Natural killer cell (primary cell): ENCODE measurements at regions not wholly inside any gene's neighbourhood (a gene's known extent, or its start where the extent isn't known, plus 50 kb on each side); places are given as distances from the start of the nearest gene placed in this dataset.

Experiments
- ATAC-seq, 3 donors: fragments of 150-1000 bp in 2 of 3; fragments of 200-7000 bp in 1 of 3; cut with Tn5 transposase; 1 replicate in 1 of 3; 2 replicates in 2 of 3; pipeline ENCODE4 v1.10.0; 2021; ENCODE audit warnings: mild to moderate bottlenecking in 2 of 3, moderate library complexity in 2 of 3
- DNase-seq, 2 donors: peaks; one replicate each; pipeline versions ENCODE4 v3.0.0 to v3.0.0-alpha.2; 2013 to 2021; ENCODE audit warnings: mixed read lengths in 1 of 2
- H3K27ac ChIP-seq: one replicate; pipeline ENCODE4 v1.5.1; 2013; ENCODE audit warnings: mild to moderate bottlenecking, low read length
- H3K27me3 ChIP-seq: one replicate; pipeline ENCODE4 v1.6.1; 2013; ENCODE audit warnings: low read length; ENCODE audit not compliant: control insufficient read depth, insufficient read depth
- H3K36me3 ChIP-seq: one replicate; pipeline ENCODE4 v1.6.1; 2013; ENCODE audit warnings: low read length; ENCODE audit not compliant: control insufficient read depth, insufficient read depth
- H3K4me1 ChIP-seq: one replicate; pipeline ENCODE4 v1.6.1; 2013; ENCODE audit warnings: low read length; ENCODE audit not compliant: control insufficient read depth, insufficient read depth
- H3K4me3 ChIP-seq: one replicate; pipeline ENCODE4 v1.5.1; 2013; ENCODE audit warnings: low read length
- H3K9me3 ChIP-seq: one replicate; pipeline ENCODE4 v1.6.1; 2013; ENCODE audit warnings: low read length; ENCODE audit not compliant: control insufficient read depth, insufficient read depth
- H3K27ac Mint-ChIP-seq, 2 donors: one replicate each; pipeline ENCODE4 v1.8.0; 2022; ENCODE audit warnings: mild to moderate bottlenecking in 2 of 2, mixed read lengths in 2 of 2, moderate library complexity in 1 of 2
- H3K27me3 Mint-ChIP-seq, 2 donors: one replicate each; pipeline ENCODE4 v1.8.0; 2022; ENCODE audit warnings: low read depth in 2 of 2, mixed read lengths in 2 of 2
- H3K36me3 Mint-ChIP-seq: one replicate; pipeline ENCODE4 v1.8.0; 2022; ENCODE audit warnings: mixed read lengths
- H3K4me1 Mint-ChIP-seq, 2 donors: one replicate each; pipeline ENCODE4 v1.8.0; 2022; ENCODE audit warnings: mixed read lengths in 2 of 2
- H3K4me3 Mint-ChIP-seq: one replicate; pipeline ENCODE4 v1.8.0; 2022; ENCODE audit warnings: mild to moderate bottlenecking, moderate library complexity, mixed read lengths
- H3K9me3 Mint-ChIP-seq, 2 donors: one replicate each; pipeline ENCODE4 v1.8.0; 2022; ENCODE audit warnings: mixed read lengths in 2 of 2
- WGBS: methylation state at CpG from one replicate; pipeline ENCODE4 v1.1.7; 2013; ENCODE audit warnings: missing lambda C conversion rate; ENCODE audit not compliant: insufficient coverage; 5-methylcytosine and 5-hydroxymethylcytosine counted together
- intact Hi-C: fragments of 100-400 bp; cut with micrococcal nuclease; formaldehyde crosslinking; loops from one replicate; pipeline ENCODE4 v1.14.2; 2022
- TF ChIP-seq, protein P1 (sequence below): fragments of 200-600 bp; IDR thresholded peaks from one replicate; pipeline ENCODE4 v1.8.0; 2022; ENCODE audit warnings: antibody characterized with exemption

- Mint-ChIP-seq H3K9me3 (peaks cover 2 to 4% of the 10 kb centered on the region in 2 donors), H3K27me3 (peaks cover 0 to 3% of the 10 kb centered on the region in 2 donors), H3K27ac (no peak overlapping the region), H3K4me1 (no peaks in the 10 kb centered on the region), H3K36me3 (no peaks in the 10 kb centered on the region), H3K4me3 (no peak overlapping the region)
- ATAC-seq (no peak), DNase-seq (no peak)
- Histone ChIP-seq H3K27ac (no peak overlapping the region), H3K4me1 (no peaks in the 10 kb centered on the region), H3K27me3 (no peaks in the 10 kb centered on the region), H3K9me3 (no peaks in the 10 kb centered on the region), H3K4me3 (no peak overlapping the region), H3K36me3 (no peaks in the 10 kb centered on the region)
- TF ChIP-seq, protein P1, sequence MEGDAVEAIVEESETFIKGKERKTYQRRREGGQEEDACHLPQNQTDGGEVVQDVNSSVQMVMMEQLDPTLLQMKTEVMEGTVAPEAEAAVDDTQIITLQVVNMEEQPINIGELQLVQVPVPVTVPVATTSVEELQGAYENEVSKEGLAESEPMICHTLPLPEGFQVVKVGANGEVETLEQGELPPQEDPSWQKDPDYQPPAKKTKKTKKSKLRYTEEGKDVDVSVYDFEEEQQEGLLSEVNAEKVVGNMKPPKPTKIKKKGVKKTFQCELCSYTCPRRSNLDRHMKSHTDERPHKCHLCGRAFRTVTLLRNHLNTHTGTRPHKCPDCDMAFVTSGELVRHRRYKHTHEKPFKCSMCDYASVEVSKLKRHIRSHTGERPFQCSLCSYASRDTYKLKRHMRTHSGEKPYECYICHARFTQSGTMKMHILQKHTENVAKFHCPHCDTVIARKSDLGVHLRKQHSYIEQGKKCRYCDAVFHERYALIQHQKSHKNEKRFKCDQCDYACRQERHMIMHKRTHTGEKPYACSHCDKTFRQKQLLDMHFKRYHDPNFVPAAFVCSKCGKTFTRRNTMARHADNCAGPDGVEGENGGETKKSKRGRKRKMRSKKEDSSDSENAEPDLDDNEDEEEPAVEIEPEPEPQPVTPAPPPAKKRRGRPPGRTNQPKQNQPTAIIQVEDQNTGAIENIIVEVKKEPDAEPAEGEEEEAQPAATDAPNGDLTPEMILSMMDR, result no peak
- intact Hi-C loops, result no loop called here
- WGBS, result 93% methylated on average over 1 of the region's 2 CpGs
Measured at GRCh38 chr20:22302039-22302438, 282.3 kb downstream of the FOXA2 start.

GRCh38 chr20:22293886-22294285 is 290.5 kb downstream of the FOXA2 start:
- TF ChIP-seq, protein P1, result no peak
- Histone ChIP-seq H3K9me3 (no peaks in the 10 kb centered on the region), H3K27me3 (no peaks in the 10 kb centered on the region), H3K4me3 (no peak overlapping the region), H3K36me3 (no peaks in the 10 kb centered on the region), H3K27ac (no peak overlapping the region), H3K4me1 (no peaks in the 10 kb centered on the region)
- no peak overlapping the region for H3K27ac Mint-ChIP-seq
- intact Hi-C loops, result no loop called here
- no peak overlapping the region for H3K4me3 Mint-ChIP-seq
- peaks cover 6 to 10% of the 10 kb centered on the region in 2 donors for H3K9me3 Mint-ChIP-seq
- DNase-seq (no peak), ATAC-seq (no peak)
- H3K27me3 Mint-ChIP-seq, result no peaks in the 10 kb centered on the region
- no peaks in the 10 kb centered on the region for H3K4me1 Mint-ChIP-seq
- WGBS, result 81% methylated on average over 3 of the region's 4 CpGs
- H3K36me3 Mint-ChIP-seq, result no peaks in the 10 kb centered on the region

- H3K27ac Mint-ChIP-seq, result no peak overlapping the region
- H3K27me3 Mint-ChIP-seq, result no peaks in the 10 kb centered on the region
- H3K36me3 Mint-ChIP-seq, result no peaks in the 10 kb centered on the region
- no peaks in the 10 kb centered on the region for H3K4me1 ChIP-seq
- H3K36me3 ChIP-seq, result no peaks in the 10 kb centered on the region
- H3K27me3 ChIP-seq, result no peaks in the 10 kb centered on the region
- H3K4me3 ChIP-seq, result no peak overlapping the region
- no peaks in the 10 kb centered on the region for H3K9me3 ChIP-seq
- H3K27ac ChIP-seq, result no peak overlapping the region
- DNase-seq (no peak), ATAC-seq (no peak)
- no peaks in the 10 kb centered on the region for H3K4me1 Mint-ChIP-seq
- H3K9me3 Mint-ChIP-seq, result peaks cover 3 to 11% of the 10 kb centered on the region in 2 donors
- no peak overlapping the region for H3K4me3 Mint-ChIP-seq
- TF ChIP-seq, protein P1, result no peak
- intact Hi-C loops, result no loop called here
- 33% methylated on average over 3 of the region's 5 CpGs for WGBS
Measured at GRCh38 chr20:22289442-22289841, 294.9 kb downstream of the FOXA2 start.

GRCh38 chr20:22288957-22289356 is 295.4 kb downstream of the FOXA2 start:
- 96% methylated on average over 7 of the region's 7 CpGs for WGBS
- Mint-ChIP-seq H3K9me3 (peaks cover 3 to 11% of the 10 kb centered on the region in 2 donors), H3K27ac (no peak overlapping the region), H3K4me1 (no peaks in the 10 kb centered on the region), H3K36me3 (no peaks in the 10 kb centered on the region), H3K4me3 (no peak overlapping the region), H3K27me3 (no peaks in the 10 kb centered on the region)
- TF ChIP-seq, protein P1, result no peak
- intact Hi-C loops, result no loop called here
- Histone ChIP-seq H3K4me3 (no peak overlapping the region), H3K9me3 (no peaks in the 10 kb centered on the region), H3K4me1 (no peaks in the 10 kb centered on the region), H3K27ac (no peak overlapping the region), H3K36me3 (no peaks in the 10 kb centered on the region), H3K27me3 (no peaks in the 10 kb centered on the region)
- no peak for DNase-seq
- no peak for ATAC-seq
